GM12878 (cell line): ENCODE measurements at regions not wholly inside any gene's neighbourhood (a gene's known extent, or its start where the extent isn't known, plus 50 kb on each side); places are given as distances from the start of the nearest gene placed in this dataset.

Experiments
- ATAC-seq: fragments of 200-7000 bp; cut with Tn5 transposase; 3 replicates; pipeline ENCODE4 v1.9.1; 2020; ENCODE audit warnings: mild to moderate bottlenecking, moderate library complexity
- BruUV-seq: library from RNA; stranded (reverse); fragments of 400-500 nt; replicated peaks from 2 replicates; lab custom pipeline; 2021; lab: Mats Ljungman, UMichigan
- CTCF ChIA-PET: fragments of 300-600 bp; sonication (Branson Sonifier 250); formaldehyde crosslinking; extraction: SDS; loops from one replicate; lab custom pipeline; 2021; ENCODE audit warnings: inconsistent platforms; lab: Yijun Ruan, JAX
- POLR2A ChIA-PET: fragments of 350-600 bp; formaldehyde crosslinking; extraction: SDS; loops from one replicate; lab custom pipeline; 2021; ENCODE audit warnings: inconsistent platforms; lab: Charles Lee
- RAD21 ChIA-PET: fragments of 300-600 bp; sonication (Branson Sonifier 250); formaldehyde crosslinking; loops from one replicate; lab custom pipeline; 2023; ENCODE audit warnings: antibody characterized with exemption; ENCODE audit not compliant: unreplicated experiment; lab: Charles Lee
- SMC1A ChIA-PET: fragments of 300-600 bp; sonication (Branson Sonifier 250); formaldehyde crosslinking; loops from one replicate; lab custom pipeline; 2023; ENCODE audit not compliant: unreplicated experiment, uncharacterized antibody; lab: Charles Lee
- DNase-seq: peaks from one replicate; pipeline ENCODE4 v3.0.0-alpha.2; 2011; ENCODE audit warnings: low read depth, low spot score
- FAIRE-seq: peaks from 3 replicates; lab custom pipeline; 2011; peaks lifted over from hg19 to GRCh38; lab: Jason Lieb, UNC
- H2AFZ ChIP-seq: 2 replicates; pipeline ENCODE4 v1.6.0; 2011; ENCODE audit warnings: low read depth, low read length, control low read depth; ENCODE audit not compliant: control insufficient read depth
- H3K27ac ChIP-seq: 2 replicates; pipeline ENCODE4 v1.5.1; 2011; ENCODE audit warnings: control low read depth; ENCODE audit not compliant: control insufficient read depth, insufficient read depth
- H3K27me3 ChIP-seq, 2 experiments: replicated peaks in 1 of 2; 2 replicates each; pipeline versions ENCODE4 v1.6.0 to v1.6.1; 2011; ENCODE audit warnings: low read length in 1 of 2; ENCODE audit not compliant: control insufficient read depth in 2 of 2, insufficient read depth in 2 of 2
- H3K36me3 ChIP-seq, 2 experiments: 2 replicates each; pipeline ENCODE4 v1.5.1; 2011; ENCODE audit warnings: low read length in 1 of 2; ENCODE audit not compliant: control insufficient read depth in 2 of 2, insufficient read depth in 2 of 2
- H3K4me1 ChIP-seq: 2 replicates; pipeline ENCODE4 v1.6.1; 2011; ENCODE audit warnings: mild to moderate bottlenecking, low read length, moderate library complexity, mixed read lengths; ENCODE audit not compliant: control insufficient read depth, insufficient read depth
- H3K4me2 ChIP-seq: 2 replicates; pipeline ENCODE4 v1.6.0; 2011; ENCODE audit warnings: control low read depth; ENCODE audit not compliant: control insufficient read depth, insufficient read depth
- H3K4me3 ChIP-seq: fragments of 200-600 bp; sonication (generic); 2 replicates; pipeline ENCODE4 v1.5.1; 2016
- H3K79me2 ChIP-seq: 2 replicates; pipeline ENCODE4 v1.6.0; 2011; ENCODE audit warnings: low read length; ENCODE audit not compliant: control insufficient read depth, insufficient read depth
- H3K9ac ChIP-seq: 2 replicates; pipeline ENCODE4 v1.8.0; 2011; ENCODE audit warnings: low read length, control low read depth, mixed read lengths; ENCODE audit not compliant: control insufficient read depth, insufficient read depth
- H3K9me3 ChIP-seq: replicated peaks from 3 replicates; pipeline ENCODE4 v1.5.1; 2011; ENCODE audit warnings: mild to moderate bottlenecking, low read length; ENCODE audit not compliant: control insufficient read depth, insufficient read depth
- H4K20me1 ChIP-seq: 2 replicates; pipeline ENCODE4 v1.6.0; 2011; ENCODE audit not compliant: control insufficient read depth, insufficient read depth
- CHD4 ChIP-seq: fragments of 200-600 bp; sonication (generic); IDR thresholded peaks from 2 replicates; pipeline ENCODE4 v1.6.1; 2016; ENCODE audit warnings: mild to moderate bottlenecking
- DPF2 ChIP-seq: fragments of 450-650 bp; IDR thresholded peaks from 2 replicates; pipeline ENCODE4 v1.6.1; 2017; ENCODE audit warnings: mild to moderate bottlenecking
- EP300 ChIP-seq, 2 experiments: fragments of 150-350 bp in 1 of 2; IDR thresholded peaks; 2 replicates each; pipeline ENCODE4 v1.6.1; 2011 to 2012; ENCODE audit warnings: low read depth in 2 of 2, low read length in 2 of 2, borderline replicate concordance in 1 of 2, improper control_type of control experiment in 1 of 2, inconsistent platforms in 1 of 2; ENCODE audit not compliant: control insufficient read depth in 1 of 2
- IKZF1 ChIP-seq: fragments of 450-650 bp; conservative IDR thresholded peaks from 2 replicates; pipeline ENCODE4 v1.6.1; 2017; ENCODE audit warnings: antibody characterized with exemption, mild to moderate bottlenecking
- MYC ChIP-seq: IDR thresholded peaks from 2 replicates; pipeline ENCODE4 v1.6.1; 2011; ENCODE audit warnings: mild to moderate bottlenecking, low read length, moderate library complexity, inconsistent platforms; ENCODE audit not compliant: insufficient read depth, insufficient replicate concordance, insufficient read length, severe bottlenecking
- WGBS: methylation state at CpG from one replicate; pipeline ENCODE4 v1.1.6; 2016; ENCODE audit warnings: low lambda C conversion rate; ENCODE audit not compliant: insufficient replicate concordance, insufficient coverage; ENCODE audit errors: missing lambda C conversion rate; 5-methylcytosine and 5-hydroxymethylcytosine counted together
- in situ Hi-C: fragments of 300-500 bp; cut with MboI; formaldehyde crosslinking; loops from 9 replicates; pipeline ENCODE4 v1.14.3; 2018; ENCODE audit warnings: mixed read lengths
- intact Hi-C: fragments of 100-400 bp; cut with micrococcal nuclease; formaldehyde crosslinking; loops from one replicate; pipeline ENCODE4 v1.14.2; 2022; ENCODE audit not compliant: unreplicated experiment
- TF ChIP-seq, protein P1 (sequence below): IDR thresholded peaks from 2 replicates; pipeline ENCODE4 v1.6.1; 2011; ENCODE audit warnings: mild to moderate bottlenecking, low read depth, low read length, moderate library complexity; ENCODE audit not compliant: insufficient replicate concordance
- TF ChIP-seq, protein P2 (sequence below): fragments of 450-650 bp; conservative IDR thresholded peaks from 2 replicates; pipeline ENCODE4 v1.6.1; 2017; ENCODE audit warnings: mild to moderate bottlenecking, moderate library complexity

DNA sequence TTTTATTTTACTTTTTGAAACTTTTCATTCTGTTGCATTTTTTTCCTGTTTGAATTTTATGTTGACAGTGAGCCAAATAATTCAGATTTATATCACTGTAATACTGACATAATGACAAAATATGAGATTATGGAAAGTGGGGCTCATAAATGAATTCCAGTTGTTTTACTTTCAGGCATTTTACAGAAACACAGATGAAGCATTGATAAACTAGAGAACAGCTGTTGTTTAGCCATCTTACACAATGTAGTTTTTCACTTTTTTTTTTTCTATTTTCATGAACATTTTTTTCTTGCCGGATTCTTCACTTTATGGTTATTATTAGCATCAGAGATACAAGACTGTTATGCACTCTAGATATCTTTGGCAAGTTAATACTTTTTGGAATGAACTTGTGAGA, 91.7 kb upstream of the PAQR3 start:
- H3K9me3 ChIP-seq, result no peaks in the 10 kb centered on the region
- H3K4me2 ChIP-seq, result no peak overlapping the region
- ATAC-seq, result no peak
- H3K36me3 ChIP-seq, result no peaks in the 10 kb centered on the region
- H3K27ac ChIP-seq, result no peak overlapping the region
- 13% methylated on average over 1 of the region's 1 CpG for WGBS
- H4K20me1 ChIP-seq, result no peaks in the 10 kb centered on the region
- TF ChIP-seq, protein P1, sequence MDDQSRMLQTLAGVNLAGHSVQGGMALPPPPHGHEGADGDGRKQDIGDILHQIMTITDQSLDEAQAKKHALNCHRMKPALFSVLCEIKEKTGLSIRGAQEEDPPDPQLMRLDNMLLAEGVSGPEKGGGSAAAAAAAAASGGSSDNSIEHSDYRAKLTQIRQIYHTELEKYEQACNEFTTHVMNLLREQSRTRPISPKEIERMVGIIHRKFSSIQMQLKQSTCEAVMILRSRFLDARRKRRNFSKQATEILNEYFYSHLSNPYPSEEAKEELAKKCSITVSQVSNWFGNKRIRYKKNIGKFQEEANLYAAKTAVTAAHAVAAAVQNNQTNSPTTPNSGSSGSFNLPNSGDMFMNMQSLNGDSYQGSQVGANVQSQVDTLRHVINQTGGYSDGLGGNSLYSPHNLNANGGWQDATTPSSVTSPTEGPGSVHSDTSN, result no peak
- TF ChIP-seq IKZF1 (no peak), CHD4 (no peak), DPF2 (no peak), MYC (no peak), EP300 (IDR thresholded peaks at IDR 0.05; ENCODE audit: borderline replicate concordance in 1 of 2, control insufficient read depth in 1 of 2, low read depth in 2 of 2, low read length in 2 of 2) (no peak)
- TF ChIP-seq, protein P2, sequence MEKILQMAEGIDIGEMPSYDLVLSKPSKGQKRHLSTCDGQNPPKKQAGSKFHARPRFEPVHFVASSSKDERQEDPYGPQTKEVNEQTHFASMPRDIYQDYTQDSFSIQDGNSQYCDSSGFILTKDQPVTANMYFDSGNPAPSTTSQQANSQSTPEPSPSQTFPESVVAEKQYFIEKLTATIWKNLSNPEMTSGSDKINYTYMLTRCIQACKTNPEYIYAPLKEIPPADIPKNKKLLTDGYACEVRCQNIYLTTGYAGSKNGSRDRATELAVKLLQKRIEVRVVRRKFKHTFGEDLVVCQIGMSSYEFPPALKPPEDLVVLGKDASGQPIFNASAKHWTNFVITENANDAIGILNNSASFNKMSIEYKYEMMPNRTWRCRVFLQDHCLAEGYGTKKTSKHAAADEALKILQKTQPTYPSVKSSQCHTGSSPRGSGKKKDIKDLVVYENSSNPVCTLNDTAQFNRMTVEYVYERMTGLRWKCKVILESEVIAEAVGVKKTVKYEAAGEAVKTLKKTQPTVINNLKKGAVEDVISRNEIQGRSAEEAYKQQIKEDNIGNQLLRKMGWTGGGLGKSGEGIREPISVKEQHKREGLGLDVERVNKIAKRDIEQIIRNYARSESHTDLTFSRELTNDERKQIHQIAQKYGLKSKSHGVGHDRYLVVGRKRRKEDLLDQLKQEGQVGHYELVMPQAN, result no peak
- POLR2A ChIA-PET, result no interaction called here
- no TSS peak for BruUV-seq
- H3K79me2 ChIP-seq, result no peaks in the 10 kb centered on the region
- intact Hi-C loops (no loop called here), in situ Hi-C loops (no loop called here)
- CTCF ChIA-PET, result interaction anchor here (1.4 kb wide), 2 partner anchors 11 to 78 kb away, joined by 3 to 5 read pairs; no protein-coding TSS in a partner anchor
- DNase-seq, result no peak
- no peak overlapping the region for H3K4me3 ChIP-seq
- SMC1A ChIA-PET, result interaction anchor here (1.5 to 2.9 kb wide), 2 partner anchors 11 to 78 kb away, joined by 4 to 8 read pairs; no protein-coding TSS in a partner anchor
- no peaks in the 10 kb centered on the region for H3K27me3 ChIP-seq
- no peaks in the 10 kb centered on the region for H3K4me1 ChIP-seq
- no peak overlapping the region for H3K9ac ChIP-seq
- FAIRE-seq, result no peak
- H2AFZ ChIP-seq, result no peak overlapping the region
- RAD21 ChIA-PET, result interaction anchor here (1.5 kb wide), 1 partner anchor 79 kb away, joined by 4 read pairs; no protein-coding TSS in a partner anchor
